Brain microvascular endothelial cell (primary cell): ENCODE measurements at regions not wholly inside any gene's neighbourhood (a gene's known extent, or its start where the extent isn't known, plus 50 kb on each side); places are given as distances from the start of the nearest gene placed in this dataset.

Source experiments
- DNase-seq: peaks from one replicate; pipeline ENCODE4 v3.0.0-alpha.2; 2020
- H3K27ac ChIP-seq: fragments of 250-450 bp; sonication (Bioruptor Pico); 2 replicates; pipeline ENCODE4 v1.5.1; 2020; ENCODE audit warnings: mild to moderate bottlenecking, moderate library complexity
- H3K27me3 ChIP-seq: fragments of 250-450 bp; sonication (Bioruptor Pico); replicated peaks from 2 replicates; pipeline ENCODE4 v1.5.1; 2020; ENCODE audit warnings: mild to moderate bottlenecking
- H3K36me3 ChIP-seq: fragments of 250-450 bp; sonication (Bioruptor Pico); replicated peaks from 2 replicates; pipeline ENCODE4 v1.5.1; 2020; ENCODE audit warnings: mild to moderate bottlenecking
- H3K4me3 ChIP-seq: 2 replicates; pipeline ENCODE4 v1.5.1; 2011; ENCODE audit warnings: low read depth, mild to moderate bottlenecking, control low read depth, low read length, moderate library complexity
- in situ Hi-C: cut with HindIII; loops from 2 replicates; pipeline ENCODE4 v1.10.0; 2017; ENCODE audit warnings: low sequenced_read_pairs, low pct_ligation_motif_present
- TF ChIP-seq, protein P1 (sequence below): IDR thresholded peaks from 2 replicates; pipeline ENCODE4 v1.5.1; 2011; ENCODE audit warnings: low read depth, mild to moderate bottlenecking, moderate library complexity, low read length, control low read depth, inconsistent platforms; ENCODE audit errors: missing control alignments

GRCh38 chr19:28602675-28603298 lies 610.2 kb downstream of the UQCRFS1 start:
- TF ChIP-seq, protein P1, sequence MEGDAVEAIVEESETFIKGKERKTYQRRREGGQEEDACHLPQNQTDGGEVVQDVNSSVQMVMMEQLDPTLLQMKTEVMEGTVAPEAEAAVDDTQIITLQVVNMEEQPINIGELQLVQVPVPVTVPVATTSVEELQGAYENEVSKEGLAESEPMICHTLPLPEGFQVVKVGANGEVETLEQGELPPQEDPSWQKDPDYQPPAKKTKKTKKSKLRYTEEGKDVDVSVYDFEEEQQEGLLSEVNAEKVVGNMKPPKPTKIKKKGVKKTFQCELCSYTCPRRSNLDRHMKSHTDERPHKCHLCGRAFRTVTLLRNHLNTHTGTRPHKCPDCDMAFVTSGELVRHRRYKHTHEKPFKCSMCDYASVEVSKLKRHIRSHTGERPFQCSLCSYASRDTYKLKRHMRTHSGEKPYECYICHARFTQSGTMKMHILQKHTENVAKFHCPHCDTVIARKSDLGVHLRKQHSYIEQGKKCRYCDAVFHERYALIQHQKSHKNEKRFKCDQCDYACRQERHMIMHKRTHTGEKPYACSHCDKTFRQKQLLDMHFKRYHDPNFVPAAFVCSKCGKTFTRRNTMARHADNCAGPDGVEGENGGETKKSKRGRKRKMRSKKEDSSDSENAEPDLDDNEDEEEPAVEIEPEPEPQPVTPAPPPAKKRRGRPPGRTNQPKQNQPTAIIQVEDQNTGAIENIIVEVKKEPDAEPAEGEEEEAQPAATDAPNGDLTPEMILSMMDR, result no peak
- in situ Hi-C loops, result no loop called here
- no peak overlapping the region for H3K27ac ChIP-seq
- DNase-seq, result no peak
- H3K4me3 ChIP-seq, result no peak overlapping the region
- H3K36me3 ChIP-seq, result no peaks in the 10 kb centered on the region
- H3K27me3 ChIP-seq, result no peaks in the 10 kb centered on the region

DNA sequence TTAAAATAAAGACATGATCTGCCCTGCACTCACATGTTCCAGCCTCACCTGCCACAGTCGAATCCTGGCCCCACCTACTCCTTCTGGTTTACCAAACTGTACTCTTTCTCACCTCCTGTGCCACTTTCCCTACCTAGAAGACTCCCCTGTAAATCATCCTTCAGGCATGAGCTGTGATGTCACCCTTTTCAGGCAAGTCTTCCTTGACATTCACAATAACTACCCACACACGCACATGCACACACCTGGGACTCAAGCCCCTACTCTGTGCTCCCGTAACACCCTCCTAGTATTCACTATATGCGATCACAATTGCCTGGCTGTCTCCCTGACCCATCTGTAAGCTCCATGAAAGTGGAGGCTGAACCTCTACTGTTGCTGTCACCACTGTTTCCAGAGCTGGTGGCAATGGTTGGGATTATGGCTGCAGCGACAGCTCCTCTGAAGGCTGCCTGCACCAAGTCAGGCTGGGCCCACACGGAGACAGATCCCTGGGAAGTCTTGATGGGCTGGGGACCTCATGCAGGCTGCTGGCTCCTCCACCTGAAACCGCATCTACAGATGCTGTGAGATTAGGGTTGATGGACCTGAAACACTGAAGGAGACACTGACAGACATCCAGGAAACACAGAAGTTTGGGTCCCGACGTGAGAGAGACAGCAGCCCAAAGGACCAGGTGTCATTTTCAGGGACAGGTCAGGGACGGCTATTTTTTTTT lies 611.1 kb downstream of the UQCRFS1 start:
- in situ Hi-C loops, result no loop called here
- TF ChIP-seq, protein P1, result no peak
- no peak for DNase-seq

DNA sequence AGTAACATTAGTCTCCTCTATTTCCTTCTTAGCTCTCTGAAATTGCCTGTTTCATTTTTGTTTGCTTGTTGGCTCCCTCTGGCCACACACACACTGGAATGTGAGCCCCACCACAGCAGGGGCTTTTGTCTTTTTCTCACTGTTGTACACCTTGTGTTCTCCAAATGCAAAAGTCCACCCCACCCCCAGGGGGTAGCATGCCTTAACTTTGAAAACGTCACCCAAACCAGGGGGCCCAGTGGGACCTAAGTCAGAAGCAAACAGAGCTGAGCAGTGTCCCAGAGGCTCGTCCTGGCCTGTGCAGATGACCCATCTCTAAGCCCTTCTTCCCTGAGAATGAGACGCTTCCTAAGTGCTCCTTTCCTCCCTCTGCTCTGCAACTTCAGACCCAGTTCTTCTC lies 614.1 kb downstream of the UQCRFS1 start:
- in situ Hi-C loops, result no loop called here
- DNase-seq, result no peak
- no peaks in the 10 kb centered on the region for H3K36me3 ChIP-seq

More for the DNA sequence above, 611.1 kb downstream of the UQCRFS1 start:
- H3K36me3 ChIP-seq, result no peaks in the 10 kb centered on the region
- H3K27ac ChIP-seq, result no peak overlapping the region
- H3K4me3 ChIP-seq, result no peak overlapping the region
- no peaks in the 10 kb centered on the region for H3K27me3 ChIP-seq

DNA sequence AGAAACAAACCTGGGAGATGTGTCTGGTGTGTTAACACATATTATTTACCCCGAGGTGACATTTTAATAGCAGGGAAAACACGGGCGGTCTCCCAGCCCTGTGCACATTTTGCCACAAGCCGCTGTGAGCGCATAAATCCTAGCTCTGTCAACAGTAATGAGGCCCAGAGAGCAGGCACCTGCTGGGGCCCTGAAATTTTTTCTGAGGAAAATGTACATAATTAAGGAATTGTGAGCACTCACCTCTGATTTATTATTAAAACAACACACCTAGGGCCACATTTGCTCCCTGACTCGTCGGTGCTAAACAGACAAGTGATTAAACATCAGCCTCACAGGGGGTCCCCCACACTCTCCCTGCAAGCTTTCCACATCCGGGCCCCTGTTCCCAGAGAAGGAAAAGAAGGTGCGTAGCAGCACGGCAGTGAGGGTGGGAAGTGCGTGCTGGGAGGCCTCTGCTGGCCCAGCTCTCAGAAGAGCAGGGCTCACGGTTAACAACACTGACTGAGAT lies 616.3 kb downstream of the UQCRFS1 start:
- Histone ChIP-seq H3K27ac (no peak overlapping the region), H3K36me3 (no peaks in the 10 kb centered on the region), H3K4me3 (no peak overlapping the region), H3K27me3 (no peaks in the 10 kb centered on the region)
- TF ChIP-seq, protein P1, result no peak
- in situ Hi-C loops, result no loop called here
- no peak for DNase-seq

More for the DNA sequence above, 614.1 kb downstream of the UQCRFS1 start:
- Histone ChIP-seq H3K27me3 (no peaks in the 10 kb centered on the region), H3K27ac (no peak overlapping the region), H3K4me3 (no peak overlapping the region)
- TF ChIP-seq, protein P1, result no peak

GRCh38 chr19:28595722-28596480 lies 617.0 kb downstream of the UQCRFS1 start:
- Histone ChIP-seq H3K36me3 (no peaks in the 10 kb centered on the region), H3K27ac (no peak overlapping the region), H3K27me3 (no peaks in the 10 kb centered on the region), H3K4me3 (no peak overlapping the region)
- TF ChIP-seq, protein P1, result no peak
- no peak for DNase-seq
- in situ Hi-C loops, result no loop called here
